ENCODE measurements at regions not wholly inside any gene's neighbourhood (a gene's known extent, or its start where the extent isn't known, plus 50 kb on each side); places are given as distances from the start of the nearest gene placed in this dataset.

- no peak for ATAC-seq (ENCODE audit: insufficient number of reproducible peaks, low FRiP score, low read depth)
Measured at GRCh38 chr9:115169003-115169402, 51.0 kb upstream of the TNC start.

GRCh38 chr9:115170358-115171073 lies 52.6 kb upstream of the TNC start:
- ATAC-seq (ENCODE audit: insufficient number of reproducible peaks, low FRiP score, low read depth) = no peak
- Histone ChIP-seq H3K4me3 (no peak overlapping the region), H3K27ac (no peak overlapping the region), H3K36me3 (no peaks in the 10 kb centered on the region), H3K9me3 (no peaks in the 10 kb centered on the region), H3K27me3 (replicated peaks; ENCODE audit: insufficient read depth) (no peaks in the 10 kb centered on the region), H3K4me1 (ENCODE audit: control insufficient read depth in 1 of 2, low read depth in 2 of 2) (no peaks in the 10 kb centered on the region)
- no peak for TF ChIP-seq CTCF (IDR thresholded peaks at IDR 0.05)
- DNase-seq (ENCODE audit: low spot score) = no peak

More at GRCh38 chr9:115169003-115169402, 51.0 kb upstream of the TNC start:
- Histone ChIP-seq H3K4me1 (ENCODE audit: control insufficient read depth in 1 of 2, low read depth in 2 of 2) (no peaks in the 10 kb centered on the region), H3K27me3 (replicated peaks; ENCODE audit: insufficient read depth) (no peaks in the 10 kb centered on the region), H3K9me3 (no peaks in the 10 kb centered on the region), H3K36me3 (no peaks in the 10 kb centered on the region), H3K4me3 (no peak overlapping the region), H3K27ac (no peak overlapping the region)
- no peak for TF ChIP-seq CTCF (IDR thresholded peaks at IDR 0.05)
- no peak for DNase-seq (ENCODE audit: low spot score)

- no peaks in the 10 kb centered on the region for H3K4me1 ChIP-seq (ENCODE audit: control insufficient read depth in 1 of 2, low read depth in 2 of 2)
- H3K36me3 ChIP-seq = no peaks in the 10 kb centered on the region
- no peak overlapping the region for H3K27ac ChIP-seq
- no peaks in the 10 kb centered on the region for H3K27me3 ChIP-seq (replicated peaks; ENCODE audit: insufficient read depth)
- no peak for TF ChIP-seq CTCF (IDR thresholded peaks at IDR 0.05)
- H3K4me3 ChIP-seq = no peak overlapping the region
- ATAC-seq (ENCODE audit: insufficient number of reproducible peaks, low FRiP score, low read depth) = no peak
- no peak for DNase-seq (ENCODE audit: low spot score)
- H3K9me3 ChIP-seq = no peaks in the 10 kb centered on the region
Measured at GRCh38 chr9:115171921-115172388, 54.0 kb upstream of the TNC start.

GRCh38 chr9:115182264-115182663 lies 64.3 kb upstream of the TNC start:
- Histone ChIP-seq H3K36me3 (no peaks in the 10 kb centered on the region), H3K27me3 (replicated peaks; ENCODE audit: insufficient read depth) (no peaks in the 10 kb centered on the region), H3K4me1 (ENCODE audit: control insufficient read depth in 1 of 2, low read depth in 2 of 2) (no peaks in the 10 kb centered on the region), H3K27ac (no peak overlapping the region), H3K9me3 (no peaks in the 10 kb centered on the region), H3K4me3 (no peak overlapping the region)
- no peak for DNase-seq (ENCODE audit: low spot score)
- no peak for ATAC-seq (ENCODE audit: insufficient number of reproducible peaks, low FRiP score, low read depth)
- TF ChIP-seq CTCF (IDR thresholded peaks at IDR 0.05) = no peak

- ATAC-seq (ENCODE audit: insufficient number of reproducible peaks, low FRiP score, low read depth) = no peak
- H3K4me1 ChIP-seq (ENCODE audit: control insufficient read depth in 1 of 2, low read depth in 2 of 2) = no peaks in the 10 kb centered on the region
- no peaks in the 10 kb centered on the region for H3K9me3 ChIP-seq
- DNase-seq (ENCODE audit: low spot score) = no peak
- TF ChIP-seq CTCF (IDR thresholded peaks at IDR 0.05) = no peak
- no peaks in the 10 kb centered on the region for H3K36me3 ChIP-seq
- no peaks in the 10 kb centered on the region for H3K27me3 ChIP-seq (replicated peaks; ENCODE audit: insufficient read depth)
- H3K27ac ChIP-seq = no peak overlapping the region
- H3K4me3 ChIP-seq = no peak overlapping the region
Measured at GRCh38 chr9:115183436-115183835, 65.5 kb upstream of the TNC start.

Data from thoracic aorta (tissue), 2 donors.